Left ventricle myocardium superior (tissue), 1 donor: ENCODE measurements at regions not wholly inside any gene's neighbourhood (a gene's known extent, or its start where the extent isn't known, plus 50 kb on each side); places are given as distances from the start of the nearest gene placed in this dataset.
"Not testable (repeated sequence)": the region's sequence is repeated elsewhere in the genome, so short reads cannot be mapped to it uniquely, and the experiment has no call there.

Experiments used
- ATAC-seq: fragments of 200-7000 bp; cut with Tn5 transposase; one replicate; pipeline ENCODE4 v1.9.1; 2020; ENCODE audit warnings: mild to moderate bottlenecking, moderate library complexity
- DNase-seq: peaks from one replicate; pipeline ENCODE4 v3.0.0-alpha.2; 2020
- intact Hi-C: fragments of 100-400 bp; cut with micrococcal nuclease; formaldehyde crosslinking; loops from one replicate; pipeline ENCODE4 v1.11.0; 2022
- donor health status: DM: no; HTN: yes; CAD: no; lungs with severe emphysema.

- DNase-seq (no peak), ATAC-seq (no peak)
- intact Hi-C loops = no loop called here
These were observed 50.6 kb upstream of the SLC44A3 start for GRCh38 chr1:94769551-94769950.

- no peak for ATAC-seq
- intact Hi-C loops = no loop called here
- no peak for DNase-seq
These were observed 52.1 kb upstream of the SLC44A3 start for GRCh38 chr1:94768036-94768435.

GRCh38 chr1:94765958-94766357 is 54.2 kb upstream of the SLC44A3 start:
- ATAC-seq (no peak), DNase-seq (no peak)
- intact Hi-C loops = no loop called here

GRCh38 chr1:94759188-94759587 is 61.0 kb upstream of the SLC44A3 start:
- ATAC-seq (no peak), DNase-seq (no peak)
- intact Hi-C loops = no loop called here

- ATAC-seq (peak; percentile 55), DNase-seq (peak; percentile 52)
- intact Hi-C loops = no loop called here
These were observed 62.2 kb upstream of the SLC44A3 start for GRCh38 chr1:94757931-94758330.

- intact Hi-C loops = no loop called here
- ATAC-seq (peak; percentile 23), DNase-seq (peak; percentile 43)
These were observed 64.5 kb upstream of the SLC44A3 start for GRCh38 chr1:94755675-94756074.

- ATAC-seq, intact Hi-C loops, DNase-seq: not testable (repeated sequence)
These were observed 65.1 kb upstream of the SLC44A3 start for GRCh38 chr1:94755016-94755415.

- intact Hi-C loops = no loop called here
- no peak for DNase-seq
- ATAC-seq = peak; percentile 31
These were observed 65.6 kb upstream of the SLC44A3 start for GRCh38 chr1:94754570-94754969.

GRCh38 chr1:94754095-94754494 is 66.1 kb upstream of the SLC44A3 start:
- intact Hi-C loops = no loop called here
- DNase-seq = no peak

GRCh38 chr1:94753171-94753972 is 66.8 kb upstream of the SLC44A3 start:
- DNase-seq (peak; percentile 85), ATAC-seq (peak; percentile 94)
- intact Hi-C loops = no loop called here

More at GRCh38 chr1:94754095-94754494, 66.1 kb upstream of the SLC44A3 start:
- ATAC-seq = no peak

- DNase-seq, intact Hi-C loops, ATAC-seq: not testable (repeated sequence)
These were observed 68.7 kb upstream of the SLC44A3 start for GRCh38 chr1:94751483-94751882.

GRCh38 chr1:94746635-94747525 is 73.3 kb upstream of the SLC44A3 start:
- intact Hi-C loops = no loop called here
- DNase-seq (peak; percentile 41), ATAC-seq (peak; percentile 76)

GRCh38 chr1:94745742-94746141 is 74.4 kb upstream of the SLC44A3 start:
- ATAC-seq (peak; percentile 23), DNase-seq (peak; percentile 38)
- intact Hi-C loops = no loop called here

- ATAC-seq = no peak
- intact Hi-C loops = no loop called here
- DNase-seq = no peak
These were observed 76.3 kb upstream of the SLC44A3 start for GRCh38 chr1:94743862-94744261.

GRCh38 chr1:94741996-94742395 is 78.2 kb upstream of the SLC44A3 start:
- DNase-seq (no peak), ATAC-seq (no peak)
- intact Hi-C loops = no loop called here

- ATAC-seq = no peak
- intact Hi-C loops = no loop called here
- no peak for DNase-seq
These were observed 78.6 kb upstream of the SLC44A3 start for GRCh38 chr1:94741510-94741909.

- DNase-seq (peak; percentile 55), ATAC-seq (peak; percentile 42)
- intact Hi-C loops = no loop called here
These were observed 80.6 kb upstream of the SLC44A3 start for GRCh38 chr1:94739521-94740061.

- DNase-seq (no peak), ATAC-seq (no peak)
- intact Hi-C loops = no loop called here
These were observed 81.8 kb upstream of the SLC44A3 start for GRCh38 chr1:94738371-94738770.

- ATAC-seq = no peak
These were observed 82.8 kb upstream of the SLC44A3 start for GRCh38 chr1:94737124-94737998.

More at GRCh38 chr1:94737124-94737998, 82.8 kb upstream of the SLC44A3 start:
- intact Hi-C loops = no loop called here
- DNase-seq = no peak
